Nephron (organoid): ENCODE measurements at regions not wholly inside any gene's neighbourhood (a gene's known extent, or its start where the extent isn't known, plus 50 kb on each side); places are given as distances from the start of the nearest gene placed in this dataset.
A peak's percentile ranks its signal among the peaks of the same experiment; 100 is the strongest.
"Not testable (repeated sequence)": the region's sequence is repeated elsewhere in the genome, so short reads cannot be mapped to it uniquely, and the experiment has no call there.

Experiments
- H3K27ac Mint-ChIP-seq, 3 experiments: 2 replicates each; pipeline ENCODE4 v1.8.0; 2020; ENCODE audit warnings: mixed read lengths in 3 of 3, mild to moderate bottlenecking in 2 of 3, moderate library complexity in 1 of 3
- H3K27me3 Mint-ChIP-seq: 2 replicates; pipeline ENCODE4 v1.8.0; 2021; ENCODE audit warnings: low read depth, mild to moderate bottlenecking, moderate library complexity, mixed read lengths
- H3K36me3 Mint-ChIP-seq: 2 replicates; pipeline ENCODE4 v1.8.0; 2020; ENCODE audit warnings: low read depth, mixed read lengths
- H3K4me1 Mint-ChIP-seq: 2 replicates; pipeline ENCODE4 v1.8.0; 2020; ENCODE audit warnings: mixed read lengths
- H3K4me3 Mint-ChIP-seq, 3 experiments: 2 replicates each; pipeline ENCODE4 v1.8.0; 2020; ENCODE audit warnings: mild to moderate bottlenecking in 3 of 3, mixed read lengths in 3 of 3, moderate library complexity in 2 of 3
- H3K9me3 Mint-ChIP-seq: 2 replicates; pipeline ENCODE4 v1.8.0; 2020; ENCODE audit warnings: mixed read lengths
- CTCF ChIP-seq, 3 experiments: fragments of 200-600 bp; sonication (generic); IDR thresholded peaks; one replicate each; pipeline ENCODE4 v1.5.0; 2021; ENCODE audit warnings: antibody characterized with exemption in 3 of 3; ENCODE audit not compliant: unreplicated experiment in 3 of 3

DNA sequence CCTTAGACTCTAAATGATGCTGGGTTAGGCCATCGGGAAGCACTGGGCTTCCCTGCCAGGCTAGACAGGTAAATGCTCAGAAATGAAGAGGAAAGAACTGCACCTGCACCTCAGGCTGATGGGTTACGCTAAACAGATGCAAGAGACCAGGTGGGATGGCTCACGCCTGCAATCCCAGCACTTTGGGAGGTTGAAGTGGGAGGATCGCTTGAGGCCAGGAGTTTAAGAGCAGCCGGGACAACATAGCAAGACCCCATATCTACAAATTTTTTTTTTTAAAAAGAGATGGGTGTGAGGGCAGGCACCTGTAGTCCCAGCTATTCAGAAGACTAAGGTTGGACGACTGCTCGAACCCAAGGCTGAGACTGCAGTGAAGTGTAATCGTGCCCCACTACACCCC, 634.7 kb downstream of the UQCRFS1 start:
- Mint-ChIP-seq H3K27ac (no peak overlapping the region), H3K27me3 (peaks cover 16% of the 10 kb centered on the region), H3K36me3 (no peaks in the 10 kb centered on the region), H3K9me3 (no peaks in the 10 kb centered on the region), H3K4me1 (peaks cover 20% of the 10 kb centered on the region), H3K4me3 (no peak overlapping the region)
- TF ChIP-seq CTCF (IDR thresholded peaks at IDR 0.05; ENCODE audit: unreplicated experiment in 3 of 3), result no peak

- H3K4me1 Mint-ChIP-seq, result peaks cover 15% of the 10 kb centered on the region
- no peaks in the 10 kb centered on the region for H3K9me3 Mint-ChIP-seq
- H3K36me3 Mint-ChIP-seq, result no peaks in the 10 kb centered on the region
- no peak for TF ChIP-seq CTCF (IDR thresholded peaks at IDR 0.05; ENCODE audit: unreplicated experiment in 3 of 3)
- peak overlapping the region in 1 of 3 experiments; percentile 30 for H3K27ac Mint-ChIP-seq
- H3K27me3 Mint-ChIP-seq, result peaks cover 16% of the 10 kb centered on the region
- no peak overlapping the region for H3K4me3 Mint-ChIP-seq
Measured at GRCh38 chr19:28577666-28578065, 635.3 kb downstream of the UQCRFS1 start.

GRCh38 chr19:28577233-28577632, 635.7 kb downstream of the UQCRFS1 start:
- Mint-ChIP-seq H3K9me3 (no peaks in the 10 kb centered on the region), H3K27me3 (peaks cover 19% of the 10 kb centered on the region), H3K4me1 (peaks cover 15% of the 10 kb centered on the region), H3K27ac (peak overlapping the region in 1 of 3 experiments; percentile 30), H3K4me3 (no peak overlapping the region), H3K36me3 (no peaks in the 10 kb centered on the region)
- no peak for TF ChIP-seq CTCF (IDR thresholded peaks at IDR 0.05; ENCODE audit: unreplicated experiment in 3 of 3)

DNA sequence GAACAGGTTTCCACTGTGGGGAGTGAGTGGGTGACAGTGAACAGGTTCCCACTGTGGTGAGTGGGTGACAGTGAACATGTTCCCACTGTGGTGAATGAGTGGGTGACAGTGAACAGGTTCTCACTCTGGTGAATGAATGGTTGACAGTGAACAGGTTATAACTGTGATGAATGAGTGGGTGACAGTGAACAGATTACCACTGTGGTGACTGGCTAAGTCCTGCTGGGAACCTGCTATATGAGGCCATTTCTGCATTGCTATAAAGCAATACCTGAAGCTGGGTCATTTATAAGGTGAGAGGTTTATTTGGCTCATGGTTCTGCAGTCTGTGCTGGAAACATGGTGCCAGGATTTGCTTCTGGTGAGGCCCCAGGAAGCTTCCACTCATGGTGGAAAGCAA, 637.1 kb downstream of the UQCRFS1 start:
- no peaks in the 10 kb centered on the region for H3K36me3 Mint-ChIP-seq
- H3K9me3 Mint-ChIP-seq, result no peaks in the 10 kb centered on the region
- H3K4me3 Mint-ChIP-seq, result no peak overlapping the region
- no peak for TF ChIP-seq CTCF (IDR thresholded peaks at IDR 0.05; ENCODE audit: unreplicated experiment in 3 of 3)
- H3K27me3 Mint-ChIP-seq, result peaks cover 19% of the 10 kb centered on the region
- no peak overlapping the region for H3K27ac Mint-ChIP-seq
- H3K4me1 Mint-ChIP-seq, result peaks cover 15% of the 10 kb centered on the region

GRCh38 chr19:28575312-28575711, 637.6 kb downstream of the UQCRFS1 start:
- Mint-ChIP-seq H3K27me3 (peaks cover 19% of the 10 kb centered on the region), H3K4me1 (peaks cover 15% of the 10 kb centered on the region)
- H3K4me3 Mint-ChIP-seq, H3K27ac Mint-ChIP-seq, H3K9me3 Mint-ChIP-seq, H3K36me3 Mint-ChIP-seq: not testable (repeated sequence)

DNA sequence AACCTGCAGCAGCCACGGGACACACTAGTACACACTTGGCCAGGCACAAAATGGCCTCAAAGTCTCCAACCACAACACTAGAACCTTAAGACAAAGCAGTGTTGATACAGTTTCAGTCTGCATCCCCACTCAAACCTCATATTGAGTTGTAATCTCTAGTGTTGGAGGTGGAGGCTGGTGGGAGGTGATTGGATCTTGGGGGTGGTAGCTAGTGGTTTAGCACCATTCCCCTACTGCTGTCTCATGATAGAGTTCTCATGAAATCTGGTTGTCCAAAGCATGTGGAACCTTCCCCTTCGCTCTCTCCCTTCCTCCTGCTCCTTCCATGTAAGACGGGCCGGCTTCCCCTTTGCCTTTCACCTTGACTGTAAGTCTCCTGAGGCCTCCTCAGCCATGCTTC, 638.7 kb downstream of the UQCRFS1 start:
- no peak for TF ChIP-seq CTCF (IDR thresholded peaks at IDR 0.05; ENCODE audit: unreplicated experiment in 3 of 3)
- no peaks in the 10 kb centered on the region for H3K9me3 Mint-ChIP-seq
- H3K4me3 Mint-ChIP-seq, result no peak overlapping the region
- peaks cover 21% of the 10 kb centered on the region for H3K4me1 Mint-ChIP-seq
- no peaks in the 10 kb centered on the region for H3K36me3 Mint-ChIP-seq
- H3K27me3 Mint-ChIP-seq, result peaks cover 26% of the 10 kb centered on the region
- H3K27ac Mint-ChIP-seq, result no peak overlapping the region
